ENCODE measurements at regions not wholly inside any gene's neighbourhood (a gene's known extent, or its start where the extent isn't known, plus 50 kb on each side); places are given as distances from the start of the nearest gene placed in this dataset.

DNA sequence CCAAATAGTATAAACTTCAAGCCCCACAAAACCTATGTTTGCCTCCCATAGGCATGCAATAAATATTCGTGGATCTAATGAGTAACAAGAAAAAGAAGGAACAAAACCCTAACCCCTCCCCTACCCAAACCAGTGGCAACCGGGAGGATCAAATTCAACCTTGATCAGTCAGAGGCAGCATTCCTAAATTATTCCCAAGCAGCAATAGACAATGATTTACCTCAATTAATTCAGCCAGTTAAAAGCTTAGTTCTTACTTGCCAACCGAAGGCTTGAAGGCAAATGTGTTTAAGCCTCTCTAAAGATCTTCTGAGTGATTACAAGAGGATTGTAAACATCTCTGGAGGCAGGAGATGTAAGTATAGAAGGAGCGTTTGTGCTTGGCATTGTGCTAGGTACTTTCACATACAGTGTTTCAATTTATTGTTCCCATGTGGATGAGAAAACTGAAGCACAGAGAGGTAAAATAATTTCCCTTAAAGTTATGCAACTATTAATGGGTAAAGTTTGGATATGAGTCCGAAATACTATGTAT lies 197.7 kb downstream of the MTX2 start:
- peaks cover 2 to 5% (median 3%) of the 10 kb centered on the region in 3 donors for H3K4me1 Mint-ChIP-seq
- H3K4me3 Mint-ChIP-seq = no peak overlapping the region
- H3K27ac Mint-ChIP-seq = no peak overlapping the region
- no peaks in the 10 kb centered on the region for H3K36me3 Mint-ChIP-seq
- H3K9me3 Mint-ChIP-seq = no peaks in the 10 kb centered on the region
- no peak for DNase-seq
- peaks cover 33 to 44% (median 42%) of the 10 kb centered on the region in 3 donors for H3K27me3 Mint-ChIP-seq
- no peak for ATAC-seq (ENCODE audit: low read depth in 2 of 2)

DNA sequence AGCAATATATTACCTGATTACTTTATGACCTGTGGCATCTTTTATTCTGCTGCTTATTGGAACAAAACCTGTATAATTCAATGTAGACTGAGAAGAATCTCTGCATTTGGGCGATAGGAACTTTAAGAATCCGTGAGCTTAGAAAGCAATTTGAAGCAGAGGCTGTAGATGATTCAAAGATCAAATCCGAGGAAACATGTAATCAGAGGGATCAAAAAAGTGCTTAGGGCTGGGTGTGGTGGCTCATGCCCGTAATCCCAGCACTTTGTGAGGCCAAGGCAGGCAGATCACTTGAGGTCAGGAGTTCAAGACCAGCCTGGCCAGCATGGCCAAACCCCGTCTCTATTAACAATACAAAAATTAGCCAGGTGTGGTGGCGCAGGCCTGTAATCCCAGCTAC lies 198.4 kb downstream of the MTX2 start:
- Mint-ChIP-seq H3K4me3 (no peak overlapping the region), H3K9me3 (no peaks in the 10 kb centered on the region), H3K36me3 (no peaks in the 10 kb centered on the region), H3K4me1 (peaks cover 8 to 11% (median 9%) of the 10 kb centered on the region in 3 donors), H3K27ac (no peak overlapping the region), H3K27me3 (peaks cover 27 to 44% (median 38%) of the 10 kb centered on the region in 3 donors)
- DNase-seq (no peak), ATAC-seq (ENCODE audit: low read depth in 2 of 2) (no peak)

DNA sequence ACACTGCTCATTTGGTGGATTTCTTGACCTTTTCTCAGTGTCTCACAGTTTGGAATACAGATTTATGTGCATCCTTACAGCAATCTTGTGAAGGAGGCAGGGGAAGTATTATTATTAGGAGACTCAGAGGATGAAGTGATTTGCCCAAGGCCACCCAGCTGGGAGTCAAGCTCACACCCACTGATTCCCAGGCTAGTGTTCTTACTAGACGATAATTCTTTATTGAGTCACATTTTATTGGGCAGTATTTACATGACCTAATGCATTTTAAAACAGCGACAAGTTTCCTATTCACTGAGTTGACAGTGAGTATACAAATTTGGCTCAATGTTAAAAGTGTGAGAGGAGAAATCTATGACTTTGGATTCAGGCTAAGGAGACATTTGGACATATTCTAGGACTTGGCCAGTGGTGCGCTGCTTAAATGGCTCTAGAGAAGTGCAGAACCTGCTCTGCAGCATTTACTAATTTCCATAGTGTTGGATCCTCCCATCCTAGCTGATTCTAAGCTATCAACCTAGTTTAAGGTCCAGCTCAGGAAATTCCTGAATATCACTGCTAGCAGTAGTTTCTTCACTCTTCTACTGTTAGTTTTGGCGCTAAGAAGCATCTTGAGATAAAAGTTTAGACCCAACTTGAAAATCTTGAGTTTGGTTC lies 199.3 kb downstream of the MTX2 start:
- no peak overlapping the region for H3K4me3 Mint-ChIP-seq
- H3K27ac Mint-ChIP-seq = no peak overlapping the region
- peaks cover 14 to 21% (median 17%) of the 10 kb centered on the region in 3 donors for H3K4me1 Mint-ChIP-seq
- no peaks in the 10 kb centered on the region for H3K9me3 Mint-ChIP-seq
- DNase-seq = no peak
- H3K36me3 Mint-ChIP-seq = no peaks in the 10 kb centered on the region
- no peak for ATAC-seq (ENCODE audit: low read depth in 2 of 2)
- H3K27me3 Mint-ChIP-seq = peaks cover 23 to 39% (median 34%) of the 10 kb centered on the region in 3 donors

DNA sequence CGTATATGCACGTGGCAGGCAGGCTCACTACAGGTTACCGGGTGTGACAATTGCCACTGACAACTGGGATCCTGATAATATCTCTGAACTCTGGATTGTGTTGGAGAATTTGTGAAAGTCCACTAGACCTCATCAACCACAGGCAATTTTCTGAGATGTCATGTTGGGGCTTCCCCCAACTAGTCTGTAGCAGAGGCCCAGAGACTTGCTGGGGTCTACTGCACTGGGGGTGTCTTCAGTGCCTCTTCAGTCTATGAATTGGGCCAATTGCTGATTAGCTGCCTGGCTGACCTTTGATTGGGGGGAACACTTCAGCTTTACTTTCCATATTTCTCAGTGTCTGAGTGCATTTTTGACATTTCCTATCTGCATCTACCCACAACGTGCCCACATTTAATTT lies 201.5 kb downstream of the MTX2 start:
- H3K4me1 Mint-ChIP-seq = peaks cover 16 to 23% (median 19%) of the 10 kb centered on the region in 3 donors
- peaks cover 13 to 18% (median 18%) of the 10 kb centered on the region in 3 donors for H3K27me3 Mint-ChIP-seq
- no peak for ATAC-seq (ENCODE audit: low read depth in 2 of 2)

DNA sequence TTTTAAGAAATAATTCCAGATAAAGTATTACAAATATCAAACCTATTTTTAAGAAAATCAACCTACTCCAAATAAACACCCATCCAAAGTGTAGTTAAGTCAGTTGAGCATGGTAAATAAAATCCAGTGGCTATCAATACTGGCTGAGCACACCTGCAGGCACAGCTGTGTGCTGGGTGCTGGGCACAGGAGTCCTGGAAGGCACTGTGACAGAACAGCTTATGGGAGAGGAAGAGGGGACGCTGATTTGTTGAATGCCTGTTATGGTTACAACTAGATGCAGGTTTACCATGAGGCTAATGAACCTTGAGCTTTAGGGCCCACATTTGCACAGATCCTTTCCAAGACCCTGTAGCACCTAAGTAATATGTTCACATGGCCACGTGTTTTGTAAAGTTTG lies 202.7 kb downstream of the MTX2 start:
- DNase-seq (no peak), ATAC-seq (ENCODE audit: low read depth in 2 of 2) (no peak)
- Mint-ChIP-seq H3K36me3 (no peaks in the 10 kb centered on the region), H3K4me3 (peak overlapping the region in 1 of 8 donors; percentile 79), H3K27ac (peak overlapping the region in 1 of 6 donors; percentile 38), H3K9me3 (no peaks in the 10 kb centered on the region), H3K27me3 (peaks cover 2 to 8% (median 6%) of the 10 kb centered on the region in 3 donors), H3K4me1 (peaks cover 16 to 23% (median 19%) of the 10 kb centered on the region in 3 donors)

More for the DNA sequence above, 201.5 kb downstream of the MTX2 start:
- Mint-ChIP-seq H3K9me3 (no peaks in the 10 kb centered on the region), H3K27ac (no peak overlapping the region), H3K4me3 (no peak overlapping the region), H3K36me3 (no peaks in the 10 kb centered on the region)
- no peak for DNase-seq

DNA sequence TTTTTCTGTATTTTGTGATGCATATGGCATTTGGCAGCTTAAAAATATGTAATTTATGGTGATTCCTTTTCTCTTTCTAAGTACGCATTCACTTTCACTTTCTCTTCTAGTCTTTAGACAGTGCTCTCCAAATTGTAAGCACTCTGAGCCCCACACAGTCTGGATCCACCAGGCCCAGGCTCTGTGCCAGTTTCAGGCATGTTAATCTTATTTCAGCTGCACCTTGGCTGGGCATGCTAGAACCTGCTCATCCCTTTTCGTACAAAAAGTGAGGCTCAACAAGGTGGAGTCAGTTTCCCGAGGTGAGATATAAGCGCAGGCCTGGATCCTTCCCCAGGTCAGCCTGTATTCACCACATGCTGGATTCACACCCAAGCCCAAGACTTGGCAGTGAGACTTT lies 203.9 kb downstream of the MTX2 start:
- Mint-ChIP-seq H3K4me3 (peak overlapping the region in 5 of 8 donors; percentile 47 to 79 (median 58)), H3K36me3 (no peaks in the 10 kb centered on the region), H3K27ac (peak overlapping the region in 2 of 6 donors; percentile 0 to 53), H3K9me3 (no peaks in the 10 kb centered on the region), H3K27me3 (peaks cover 0 to 12% (median 3%) of the 10 kb centered on the region in 3 donors), H3K4me1 (peaks cover 16 to 23% (median 19%) of the 10 kb centered on the region in 3 donors)
- ATAC-seq (ENCODE audit: low read depth in 2 of 2) (no peak), DNase-seq (no peak)

DNA sequence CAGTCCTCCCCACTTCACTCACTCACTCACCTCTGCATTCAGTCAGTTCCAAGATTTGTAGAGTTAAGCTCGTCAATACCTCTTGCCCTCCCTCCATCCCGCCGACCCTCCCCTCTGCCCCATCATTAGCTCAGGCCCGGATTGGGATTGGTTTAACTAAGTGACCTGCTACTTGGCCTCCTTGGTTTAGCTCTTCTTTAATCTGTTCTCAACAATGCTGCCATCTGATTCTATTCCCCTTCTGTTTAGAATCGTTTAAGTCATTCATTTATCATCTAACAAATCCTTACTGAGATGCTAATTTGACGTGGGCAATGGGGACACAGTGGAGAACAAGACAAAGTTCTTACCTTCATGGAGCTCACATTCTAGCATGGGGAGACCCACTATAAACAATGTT lies 204.6 kb downstream of the MTX2 start:
- Mint-ChIP-seq H3K4me1 (peaks cover 16 to 23% (median 19%) of the 10 kb centered on the region in 3 donors), H3K9me3 (no peaks in the 10 kb centered on the region), H3K27me3 (peaks cover 0 to 12% (median 3%) of the 10 kb centered on the region in 3 donors), H3K36me3 (no peaks in the 10 kb centered on the region), H3K4me3 (no peak overlapping the region), H3K27ac (peak overlapping the region in 1 of 6 donors; percentile 0)
- ATAC-seq (ENCODE audit: low read depth in 2 of 2) (no peak), DNase-seq (no peak)

DNA sequence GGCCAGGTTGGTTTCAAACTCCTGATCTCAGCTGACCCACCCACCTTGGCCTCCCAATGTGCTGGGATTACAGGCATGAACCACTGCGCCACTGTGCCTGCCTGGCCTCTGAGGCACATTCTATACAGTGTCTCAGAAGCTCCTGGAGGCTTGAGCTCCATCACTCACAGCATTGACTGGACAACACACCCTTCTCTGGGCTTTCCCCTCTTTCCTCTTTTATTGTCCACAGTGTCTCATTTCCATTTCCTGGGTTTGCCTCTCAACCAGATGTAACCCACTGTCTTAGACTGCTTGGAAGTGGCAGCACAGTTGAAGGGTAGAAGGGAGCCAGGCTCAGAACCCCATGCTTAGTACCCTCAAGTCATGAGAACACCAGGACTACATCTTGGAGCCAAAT lies 208.1 kb downstream of the MTX2 start:
- Mint-ChIP-seq H3K4me1 (peaks cover 11 to 15% (median 13%) of the 10 kb centered on the region in 3 donors), H3K27ac (no peak overlapping the region), H3K9me3 (no peaks in the 10 kb centered on the region), H3K36me3 (no peaks in the 10 kb centered on the region), H3K27me3 (peaks cover 3 to 19% (median 14%) of the 10 kb centered on the region in 3 donors), H3K4me3 (no peak overlapping the region)
- ATAC-seq (ENCODE audit: low read depth in 2 of 2) (no peak), DNase-seq (no peak)

DNA sequence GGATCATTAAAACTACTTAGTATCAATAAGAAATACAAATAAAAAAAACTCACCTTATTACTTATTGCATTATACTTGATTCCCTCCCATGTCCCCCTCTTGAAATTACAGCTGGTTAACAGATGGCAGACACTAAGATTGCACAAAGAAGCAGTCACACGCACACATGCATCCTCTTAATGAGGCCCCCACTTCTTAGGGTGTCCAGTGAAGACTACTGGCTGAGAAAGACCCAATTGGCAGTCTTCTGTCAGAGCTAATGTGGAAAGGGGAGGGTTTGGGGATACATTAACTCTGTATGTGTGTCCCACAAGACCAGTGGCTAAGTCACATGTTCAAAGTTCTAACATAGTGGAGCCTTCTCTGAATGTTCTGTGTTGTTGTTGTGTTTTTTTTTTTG lies 210.7 kb downstream of the MTX2 start:
- Mint-ChIP-seq H3K4me3 (no peak overlapping the region), H3K4me1 (no peaks in the 10 kb centered on the region), H3K36me3 (no peaks in the 10 kb centered on the region), H3K27me3 (peaks cover 11 to 23% (median 23%) of the 10 kb centered on the region in 3 donors), H3K27ac (no peak overlapping the region), H3K9me3 (no peaks in the 10 kb centered on the region)
- DNase-seq (no peak), ATAC-seq (ENCODE audit: low read depth in 2 of 2) (no peak)

DNA sequence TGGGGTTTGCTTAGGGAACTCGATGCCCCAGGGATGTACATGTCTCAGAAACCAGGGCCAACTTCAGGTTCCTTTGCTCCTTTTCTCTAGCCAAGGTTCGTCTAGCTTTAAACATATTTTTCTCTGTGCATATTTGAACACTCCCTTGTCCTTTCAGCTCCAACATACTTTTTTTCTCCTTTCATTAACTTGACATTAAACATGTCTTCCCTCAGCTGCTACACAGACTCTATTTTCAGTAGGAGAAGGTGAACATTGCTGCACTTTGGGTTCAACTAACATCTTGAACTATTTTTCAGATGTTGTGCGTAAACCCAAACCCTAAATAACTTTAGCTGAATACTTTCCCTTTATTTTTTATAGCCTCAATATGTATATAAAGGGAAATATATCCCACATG lies 212.9 kb downstream of the MTX2 start:
- Mint-ChIP-seq H3K4me1 (no peaks in the 10 kb centered on the region), H3K36me3 (no peaks in the 10 kb centered on the region), H3K9me3 (peaks cover 0 to 2% (median 0%) of the 10 kb centered on the region in 7 donors), H3K27ac (no peak overlapping the region), H3K4me3 (no peak overlapping the region), H3K27me3 (peaks cover 21 to 37% (median 32%) of the 10 kb centered on the region in 3 donors)
- no peak for DNase-seq
- no peak for ATAC-seq (ENCODE audit: low read depth in 2 of 2)

DNA sequence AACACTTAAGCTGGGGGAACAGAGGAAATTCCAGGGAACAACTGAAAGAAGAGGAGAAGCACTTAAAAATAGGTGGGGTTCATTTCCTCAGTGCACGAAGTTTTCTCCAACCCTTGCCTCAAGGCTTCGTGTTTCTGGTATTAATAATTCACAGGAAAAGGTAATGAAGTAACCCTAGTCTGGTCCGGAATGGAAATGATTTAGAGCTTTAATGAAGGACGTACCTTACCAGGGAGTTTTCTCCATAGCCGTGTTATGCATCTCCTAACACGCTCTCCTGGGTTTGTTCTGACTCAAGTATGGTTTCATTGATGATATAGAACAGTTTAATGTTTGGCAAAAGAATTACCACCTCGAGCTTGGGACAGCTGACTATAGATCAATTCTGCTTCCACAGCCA lies 214.2 kb downstream of the MTX2 start:
- no peak for DNase-seq
- H3K27me3 Mint-ChIP-seq = peaks cover 21 to 42% (median 40%) of the 10 kb centered on the region in 3 donors
- peaks cover 0 to 5% (median 0%) of the 10 kb centered on the region in 7 donors for H3K9me3 Mint-ChIP-seq
- ATAC-seq (ENCODE audit: low read depth in 2 of 2) = no peak
- no peak overlapping the region for H3K27ac Mint-ChIP-seq
- H3K36me3 Mint-ChIP-seq = no peaks in the 10 kb centered on the region
- no peak overlapping the region for H3K4me3 Mint-ChIP-seq
- no peaks in the 10 kb centered on the region for H3K4me1 Mint-ChIP-seq

DNA sequence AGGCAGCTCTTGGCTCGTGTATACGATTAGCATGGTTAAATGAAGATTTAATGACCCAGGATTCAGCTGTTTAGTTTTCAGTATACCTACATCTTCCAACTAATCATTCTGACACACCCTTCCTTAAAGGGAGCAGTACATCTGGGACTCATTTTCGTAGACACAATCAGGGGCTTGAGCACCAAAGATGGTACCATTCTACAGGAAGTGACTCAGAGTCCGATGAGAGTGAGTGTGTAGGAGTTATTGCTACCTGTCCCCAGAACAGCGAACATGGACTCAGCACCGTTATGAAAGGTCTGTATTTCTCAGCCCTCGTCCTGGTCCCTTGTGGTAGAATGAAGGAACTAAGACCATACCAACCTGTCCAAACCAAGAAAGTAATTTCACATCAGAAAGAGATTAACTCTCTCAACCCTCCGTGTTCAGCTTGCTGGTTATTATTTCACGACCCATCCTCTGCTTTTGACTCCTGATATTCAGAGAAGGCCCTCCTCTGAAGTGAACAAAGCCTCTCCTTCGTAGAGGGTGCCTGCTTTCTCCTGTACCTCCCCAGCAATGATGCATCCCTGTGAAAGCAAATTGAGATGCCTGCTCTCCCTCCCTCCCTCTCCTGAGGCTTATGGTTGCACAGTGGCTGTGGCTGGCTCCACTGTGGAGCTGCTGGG lies 214.8 kb downstream of the MTX2 start:
- Mint-ChIP-seq H3K27me3 (peaks cover 22 to 47% (median 40%) of the 10 kb centered on the region in 3 donors), H3K36me3 (no peaks in the 10 kb centered on the region), H3K27ac (no peak overlapping the region), H3K4me3 (no peak overlapping the region), H3K4me1 (no peaks in the 10 kb centered on the region), H3K9me3 (peaks cover 0 to 5% (median 0%) of the 10 kb centered on the region in 7 donors)
- no peak for DNase-seq
- no peak for ATAC-seq (ENCODE audit: low read depth in 2 of 2)

DNA sequence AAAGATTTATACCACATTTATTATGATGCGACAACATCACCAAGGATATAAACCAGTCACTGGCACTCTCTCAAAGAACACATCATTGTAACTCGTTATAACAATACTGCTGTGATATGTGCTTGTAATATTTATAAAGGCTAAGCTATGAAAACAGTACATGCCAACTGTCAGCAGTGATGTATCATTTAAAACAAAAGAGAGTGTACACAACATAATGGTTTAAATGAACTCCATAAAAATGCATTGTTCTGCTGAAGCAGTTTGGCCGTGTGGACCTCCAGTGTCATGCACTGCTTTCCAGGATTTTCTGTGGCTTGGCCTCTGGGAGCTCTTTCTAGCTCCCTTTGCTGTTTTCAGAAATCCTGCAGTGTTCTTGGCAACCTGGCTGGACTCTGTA lies 215.6 kb downstream of the MTX2 start:
- Mint-ChIP-seq H3K27ac (no peak overlapping the region), H3K27me3 (peaks cover 25 to 53% (median 40%) of the 10 kb centered on the region in 3 donors), H3K4me1 (no peaks in the 10 kb centered on the region), H3K36me3 (no peaks in the 10 kb centered on the region), H3K9me3 (peaks cover 0 to 5% (median 0%) of the 10 kb centered on the region in 7 donors), H3K4me3 (no peak overlapping the region)
- ATAC-seq (ENCODE audit: low read depth in 2 of 2) (no peak), DNase-seq (no peak)

DNA sequence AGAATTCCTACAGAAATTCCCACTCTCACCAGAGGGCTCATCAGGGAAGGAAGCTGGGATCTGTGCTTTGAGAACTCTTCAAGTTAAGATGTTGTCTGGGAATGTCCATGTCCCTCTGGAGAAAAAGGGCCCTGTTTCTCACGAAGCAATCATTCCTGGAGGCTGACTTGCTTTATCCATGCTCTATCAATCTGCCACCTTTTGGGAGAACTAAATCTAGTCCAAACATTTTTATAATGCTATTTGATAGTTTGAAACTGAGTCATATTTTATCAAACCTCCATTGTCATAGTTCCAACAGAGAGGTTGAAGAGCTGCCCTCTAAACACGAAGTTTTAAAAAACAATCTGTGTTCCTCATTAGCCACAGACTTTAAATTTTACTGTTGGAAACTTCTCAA lies 219.2 kb downstream of the MTX2 start:
- H3K4me3 Mint-ChIP-seq = no peak overlapping the region
- no peak for DNase-seq
- no peak for ATAC-seq (ENCODE audit: low read depth in 2 of 2)
- no peak overlapping the region for H3K27ac Mint-ChIP-seq
- H3K36me3 Mint-ChIP-seq = no peaks in the 10 kb centered on the region
- peaks cover 10 to 17% (median 14%) of the 10 kb centered on the region in 3 donors for H3K4me1 Mint-ChIP-seq
- peaks cover 0 to 5% (median 0%) of the 10 kb centered on the region in 7 donors for H3K9me3 Mint-ChIP-seq
- peaks cover 17 to 36% (median 18%) of the 10 kb centered on the region in 3 donors for H3K27me3 Mint-ChIP-seq
